Neuronal stem cell (in vitro differentiated cells): ENCODE measurements at regions not wholly inside any gene's neighbourhood (a gene's known extent, or its start where the extent isn't known, plus 50 kb on each side); places are given as distances from the start of the nearest gene placed in this dataset.
"Not testable (repeated sequence)": the region's sequence is repeated elsewhere in the genome, so short reads cannot be mapped to it uniquely, and the experiment has no call there.

Experiments used
- DNase-seq: peaks from one replicate; pipeline ENCODE4 v3.0.0-alpha.2; 2013; ENCODE audit warnings: low spot score
- H2AFZ ChIP-seq: one replicate; pipeline ENCODE4 v1.6.1; 2013; ENCODE audit warnings: mild to moderate bottlenecking, low read length, inconsistent platforms
- H2AK5ac ChIP-seq: 2 replicates; pipeline ENCODE4 v1.6.1; 2013; ENCODE audit warnings: low read depth, mild to moderate bottlenecking, inconsistent platforms, low read length, moderate library complexity, mixed read lengths
- H2BK120ac ChIP-seq: 2 replicates; pipeline ENCODE4 v1.6.1; 2013; ENCODE audit warnings: low read depth, mild to moderate bottlenecking, inconsistent platforms, low read length, moderate library complexity, mixed read lengths
- H2BK12ac ChIP-seq: one replicate; pipeline ENCODE4 v1.6.1; 2013; ENCODE audit warnings: low read length, inconsistent platforms
- H2BK15ac ChIP-seq: 2 replicates; pipeline ENCODE4 v1.6.1; 2013; ENCODE audit warnings: mild to moderate bottlenecking, low read length, inconsistent platforms, mixed read lengths
- H2BK5ac ChIP-seq: one replicate; pipeline ENCODE4 v1.6.1; 2013; ENCODE audit warnings: inconsistent platforms, mild to moderate bottlenecking, low read length, moderate library complexity
- H3K14ac ChIP-seq: one replicate; pipeline ENCODE4 v1.6.1; 2013; ENCODE audit warnings: low read length, inconsistent platforms
- H3K18ac ChIP-seq: 2 replicates; pipeline ENCODE4 v1.6.1; 2013; ENCODE audit warnings: low read length, inconsistent platforms
- H3K23ac ChIP-seq: 2 replicates; pipeline ENCODE4 v1.6.1; 2013; ENCODE audit warnings: low read depth, mild to moderate bottlenecking, mixed read lengths, low read length, inconsistent platforms; ENCODE audit not compliant: poor library complexity
- H3K27ac ChIP-seq: replicated peaks from 3 replicates; pipeline ENCODE4 v1.5.1; 2013; ENCODE audit warnings: low read length, inconsistent platforms
- H3K27me3 ChIP-seq, 3 experiments: 2 replicates each; pipeline ENCODE4 v1.6.1; 2013; ENCODE audit warnings: low read length in 3 of 3, mild to moderate bottlenecking in 2 of 3, inconsistent platforms in 1 of 3, low read depth in 1 of 3, mixed read lengths in 1 of 3, moderate library complexity in 1 of 3; ENCODE audit not compliant: control insufficient read depth in 3 of 3, insufficient read depth in 3 of 3
- H3K36me3 ChIP-seq, 2 donors: replicated peaks in 1 of 2; 2 replicates each; pipeline ENCODE4 v1.6.1; 2013; ENCODE audit warnings: low read length in 2 of 2; ENCODE audit not compliant: control insufficient read depth in 2 of 2, insufficient read depth in 2 of 2
- H3K4ac ChIP-seq: 2 replicates; pipeline ENCODE4 v1.6.1; 2013; ENCODE audit warnings: inconsistent platforms, mild to moderate bottlenecking, low read length, moderate library complexity
- H3K4me1 ChIP-seq, 2 donors: 1 replicate in 1 of 2; 2 replicates in 1 of 2; pipeline ENCODE4 v1.6.1; 2013; ENCODE audit warnings: low read length in 2 of 2, low read depth in 1 of 2; ENCODE audit not compliant: control insufficient read depth in 2 of 2, insufficient read depth in 1 of 2
- H3K4me2 ChIP-seq: one replicate; pipeline ENCODE4 v1.6.1; 2013; ENCODE audit warnings: mild to moderate bottlenecking, low read length, inconsistent platforms; ENCODE audit not compliant: insufficient read depth, poor library complexity, severe bottlenecking
- H3K4me3 ChIP-seq, 2 donors: 2 replicates each; pipeline ENCODE4 v1.5.1; 2013; ENCODE audit warnings: low read length in 2 of 2, mild to moderate bottlenecking in 2 of 2, inconsistent platforms in 1 of 2, moderate library complexity in 1 of 2
- H3K79me1 ChIP-seq: one replicate; pipeline ENCODE4 v1.6.1; 2013; ENCODE audit warnings: low read depth, mild to moderate bottlenecking, inconsistent platforms, low read length, moderate library complexity
- H3K9ac ChIP-seq: one replicate; pipeline ENCODE4 v1.6.1; 2013; ENCODE audit warnings: mild to moderate bottlenecking, low read depth, low read length, inconsistent platforms; ENCODE audit not compliant: poor library complexity
- H3K9me3 ChIP-seq, 2 donors: replicated peaks in 1 of 2; 2 replicates each; pipeline versions ENCODE3 to v1.6.1; 2013; ENCODE audit warnings: low read length in 2 of 2, mild to moderate bottlenecking in 2 of 2, inconsistent platforms in 1 of 2, low read depth in 1 of 2, mixed read lengths in 1 of 2, moderate library complexity in 1 of 2; ENCODE audit not compliant: control insufficient read depth in 2 of 2, insufficient read depth in 1 of 2
- H4K8ac ChIP-seq: one replicate; pipeline ENCODE4 v1.6.1; 2013; ENCODE audit warnings: low read depth, mild to moderate bottlenecking, inconsistent platforms, low read length, moderate library complexity
- H4K91ac ChIP-seq: one replicate; pipeline ENCODE4 v1.6.1; 2013; ENCODE audit warnings: low read length, low read depth, mild to moderate bottlenecking, inconsistent platforms; ENCODE audit not compliant: poor library complexity
- WGBS, 2 donors: extraction: QIAGEN DNeasy Blood & Tissue Kit; methylation state at CpG; one replicate each; pipeline ENCODE4 v1.1.7; 2013; ENCODE audit warnings: missing lambda C conversion rate in 2 of 2, mixed read lengths in 1 of 2; ENCODE audit not compliant: insufficient read length in 2 of 2, insufficient replicate concordance in 1 of 2; ENCODE audit errors: extremely low coverage in 2 of 2; 5-methylcytosine and 5-hydroxymethylcytosine counted together

DNA sequence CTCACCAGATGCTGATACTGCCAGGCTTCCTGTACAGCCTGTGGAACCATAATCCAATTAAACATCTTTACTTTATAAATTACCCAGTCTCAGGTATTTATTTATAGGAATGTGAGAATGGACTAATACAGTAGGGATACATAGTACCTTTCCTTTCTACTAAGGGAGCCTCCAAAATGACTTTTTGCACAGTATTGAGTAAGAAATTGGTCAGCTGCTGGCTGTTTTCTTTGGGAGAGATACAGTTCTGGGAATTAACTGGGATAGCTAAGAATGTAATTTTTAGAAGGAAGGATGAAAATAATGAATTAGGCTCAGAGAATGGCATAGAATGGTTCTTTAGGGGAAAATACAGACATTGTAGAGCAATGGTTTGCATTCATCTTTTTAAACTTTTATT is 426.0 kb upstream of the DDI1 start:
- Histone ChIP-seq H2BK5ac (no peak overlapping the region), H3K23ac (no peak overlapping the region), H3K4ac (no peak overlapping the region), H3K79me1 (no peaks in the 10 kb centered on the region), H2BK15ac (no peak overlapping the region), H3K4me2 (no peak overlapping the region), H3K4me1 (no peaks in the 10 kb centered on the region), H2BK12ac (no peak overlapping the region), H3K14ac (no peak overlapping the region), H3K27ac (no peak overlapping the region), H3K9ac (no peak overlapping the region), H3K4me3 (no peak overlapping the region), H4K8ac (no peak overlapping the region), H3K36me3 (no peaks in the 10 kb centered on the region), H3K9me3 (no peaks in the 10 kb centered on the region), H4K91ac (no peak overlapping the region), H2AK5ac (no peak overlapping the region), H3K27me3 (no peaks in the 10 kb centered on the region), H3K18ac (no peak overlapping the region), H2BK120ac (no peak overlapping the region), H2AFZ (no peak overlapping the region)
- DNase-seq = no peak

DNA sequence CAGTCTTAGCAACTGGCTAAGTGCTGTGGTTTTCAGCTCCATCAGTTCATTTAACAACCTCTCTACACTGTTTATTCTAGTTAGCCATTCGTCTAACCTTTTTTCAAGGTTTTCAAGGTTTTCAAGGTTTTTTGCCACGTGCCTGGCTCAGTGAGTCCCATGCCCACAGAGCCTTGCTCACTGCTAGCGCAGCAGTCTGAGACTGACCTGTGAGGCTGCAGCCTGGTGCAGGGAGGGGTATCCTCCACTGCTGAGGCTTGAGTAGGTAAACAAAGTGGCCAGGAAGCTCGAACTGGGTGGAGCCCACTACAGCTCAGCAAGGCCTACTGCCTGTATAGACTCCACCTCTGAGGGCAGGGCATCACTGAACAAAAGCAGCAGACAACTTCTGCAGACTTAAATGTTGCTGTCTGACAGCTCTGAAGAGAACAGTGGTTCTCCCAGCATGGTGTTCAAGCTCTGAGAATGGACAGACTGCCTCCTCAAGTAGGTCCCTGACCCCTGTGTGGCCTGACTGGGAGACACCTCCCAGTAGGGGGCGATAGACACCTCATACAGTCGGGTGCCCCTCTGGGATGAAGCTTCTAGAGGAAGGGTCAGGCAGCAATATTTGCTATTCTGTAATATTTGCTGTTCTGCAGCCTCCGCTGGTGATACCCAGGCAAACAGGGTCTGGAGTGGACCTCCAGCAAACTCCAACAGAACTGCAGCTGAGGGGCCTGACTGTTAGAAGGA is 424.7 kb upstream of the DDI1 start:
- no CpG with 5 or more reads among the region's 7 CpGs for WGBS, 2 donors

DNA sequence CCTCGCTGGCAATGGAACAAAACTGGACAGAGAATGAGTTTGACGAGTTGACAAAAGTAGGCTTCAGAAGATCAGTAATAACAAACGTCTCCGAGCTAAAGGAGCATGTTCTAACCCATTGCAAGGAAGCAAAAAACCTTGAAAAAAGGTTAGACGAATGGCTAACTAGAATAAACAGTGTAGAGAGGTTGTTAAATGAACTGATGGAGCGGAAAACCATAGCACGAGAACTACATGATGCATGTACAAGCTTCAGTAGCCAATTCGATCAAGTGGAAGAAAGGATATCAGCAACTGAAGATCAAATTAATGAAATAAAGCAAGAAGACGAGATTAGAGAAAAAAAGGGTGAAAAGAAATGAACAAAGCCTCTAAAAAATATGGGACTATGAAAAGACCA is 424.0 kb upstream of the DDI1 start:
- not testable (repeated sequence) for H3K27me3 ChIP-seq, H3K27ac ChIP-seq, H2AFZ ChIP-seq, DNase-seq, H4K91ac ChIP-seq, H3K4me3 ChIP-seq, H3K9me3 ChIP-seq, H3K4me1 ChIP-seq, H2AK5ac ChIP-seq, H3K9ac ChIP-seq, H3K14ac ChIP-seq, H2BK12ac ChIP-seq, H2BK120ac ChIP-seq, H2BK5ac ChIP-seq, H3K23ac ChIP-seq, H3K36me3 ChIP-seq, H3K79me1 ChIP-seq, H4K8ac ChIP-seq, H2BK15ac ChIP-seq, H3K18ac ChIP-seq, H3K4ac ChIP-seq, H3K4me2 ChIP-seq
- WGBS, 2 donors = no CpG with 5 or more reads among the region's 9 CpGs

More for the DNA sequence above, 424.7 kb upstream of the DDI1 start:
- not testable (repeated sequence) for H3K9ac ChIP-seq, H2AFZ ChIP-seq, H3K27ac ChIP-seq, H3K27me3 ChIP-seq, H2BK15ac ChIP-seq, DNase-seq, H3K9me3 ChIP-seq, H3K4me1 ChIP-seq, H2BK12ac ChIP-seq, H3K4me3 ChIP-seq, H3K23ac ChIP-seq, H3K4me2 ChIP-seq, H3K4ac ChIP-seq, H3K79me1 ChIP-seq, H3K36me3 ChIP-seq, H2BK5ac ChIP-seq, H3K18ac ChIP-seq, H2BK120ac ChIP-seq, H4K91ac ChIP-seq, H2AK5ac ChIP-seq, H3K14ac ChIP-seq
- peak overlapping the region; percentile 65 for H4K8ac ChIP-seq

DNA sequence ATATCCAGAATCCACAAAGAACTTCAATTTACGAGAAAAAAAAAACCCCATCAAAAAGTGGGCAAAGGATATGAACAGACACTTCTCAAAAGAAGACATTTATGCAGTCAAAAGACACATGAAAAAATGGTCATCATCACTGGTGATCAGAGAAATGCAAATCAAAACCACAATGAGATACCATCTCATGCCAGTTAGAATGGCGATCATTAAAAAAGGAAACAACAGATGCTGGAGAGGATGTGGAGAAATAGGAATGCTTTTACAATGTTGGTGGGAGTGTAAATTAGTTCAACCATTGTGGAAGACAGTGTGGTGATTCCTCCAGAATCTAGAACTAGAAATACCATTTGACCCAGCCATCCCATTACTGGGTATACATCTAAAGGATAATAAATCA is 419.9 kb upstream of the DDI1 start:
- not testable (repeated sequence) for H3K4me1 ChIP-seq, H2AK5ac ChIP-seq, H3K9ac ChIP-seq, H3K4ac ChIP-seq, H2BK120ac ChIP-seq, H3K27ac ChIP-seq, H4K8ac ChIP-seq, H4K91ac ChIP-seq, H3K79me1 ChIP-seq, H3K14ac ChIP-seq, DNase-seq, H3K18ac ChIP-seq, H2BK15ac ChIP-seq, H2BK12ac ChIP-seq, H3K27me3 ChIP-seq, H3K9me3 ChIP-seq, H2AFZ ChIP-seq, H3K4me3 ChIP-seq, H2BK5ac ChIP-seq, H3K36me3 ChIP-seq, H3K23ac ChIP-seq, H3K4me2 ChIP-seq
- no CpG with 5 or more reads among the region's 2 CpGs for WGBS, 2 donors
